ENCODE measurements at regions not wholly inside any gene's neighbourhood (a gene's known extent, or its start where the extent isn't known, plus 50 kb on each side); places are given as distances from the start of the nearest gene placed in this dataset.

GRCh38 chr10:88122145-88122544 is 258.7 kb downstream of the PTEN start:
- Histone ChIP-seq H3K9me2 (replicated peaks; ENCODE audit: insufficient read depth, low read length) (no peaks in the 10 kb centered on the region), H3K9me3 (ENCODE audit: low read length) (no peaks in the 10 kb centered on the region), H3K79me2 (ENCODE audit: low read length) (no peaks in the 10 kb centered on the region), H3K27me3 (ENCODE audit: low read length) (no peaks in the 10 kb centered on the region), H3K4me2 (ENCODE audit: low read depth, low read length, poor library complexity, severe bottlenecking) (peak overlapping the region; percentile 2), H3K36me3 (ENCODE audit: insufficient read depth, low read length) (no peaks in the 10 kb centered on the region; the same call in 1 of the 2 replicates), H3K9ac (ENCODE audit: low read length) (peak overlapping the region; percentile 38; the same call in 1 of the 2 replicates), H3K4me3 (ENCODE audit: low read length) (no peak overlapping the region), H2AFZ (ENCODE audit: low read length) (no peak overlapping the region), H4K20me1 (ENCODE audit: insufficient read depth, low read depth, low read length) (no peaks in the 10 kb centered on the region), H3K4me1 (ENCODE audit: low read length) (peaks cover 74% of the 10 kb centered on the region), H3K27ac (ENCODE audit: low read length) (peak overlapping the region; percentile 99)
- peak; percentile 52 for DNase-seq

DNA sequence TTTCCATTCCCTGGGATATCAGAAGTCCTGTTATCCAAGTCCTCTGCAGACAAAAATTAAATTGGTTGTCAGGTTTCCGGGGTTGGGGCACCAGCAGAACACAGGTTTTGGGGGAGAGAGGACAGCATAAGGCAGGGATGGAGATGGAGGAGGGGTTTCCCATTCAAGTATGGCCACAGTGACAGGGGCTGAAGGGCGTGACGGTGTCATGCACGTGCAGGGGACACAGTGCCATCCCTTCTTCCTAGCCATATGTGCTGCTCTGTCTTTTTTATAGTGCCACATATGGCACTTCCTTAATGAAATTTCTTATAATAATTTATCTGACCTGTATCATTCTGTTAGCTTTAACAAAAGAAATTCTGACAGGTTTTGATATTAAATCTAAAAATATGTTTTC is 259.2 kb downstream of the PTEN start:
- H3K9me3 ChIP-seq (ENCODE audit: low read length), result no peaks in the 10 kb centered on the region
- peak overlapping the region; percentile 2 for H3K4me2 ChIP-seq (ENCODE audit: low read depth, low read length, poor library complexity, severe bottlenecking)
- H2AFZ ChIP-seq (ENCODE audit: low read length), result no peak overlapping the region
- H3K9me2 ChIP-seq (replicated peaks; ENCODE audit: insufficient read depth, low read length), result no peaks in the 10 kb centered on the region
- H3K4me1 ChIP-seq (ENCODE audit: low read length), result peaks cover 69% of the 10 kb centered on the region
- no peaks in the 10 kb centered on the region for H3K79me2 ChIP-seq (ENCODE audit: low read length)
- H3K4me3 ChIP-seq (ENCODE audit: low read length), result no peak overlapping the region
- no peaks in the 10 kb centered on the region; the same call in 1 of the 2 replicates for H3K36me3 ChIP-seq (ENCODE audit: insufficient read depth, low read length)
- H4K20me1 ChIP-seq (ENCODE audit: insufficient read depth, low read depth, low read length), result no peaks in the 10 kb centered on the region
- peak; percentile 59 for DNase-seq
- peak overlapping the region; percentile 99 for H3K27ac ChIP-seq (ENCODE audit: low read length)
- H3K9ac ChIP-seq (ENCODE audit: low read length), result 0 out of 2 replicates have a peak overlapping the region, but pooled peaks have one; percentile 45
- no peaks in the 10 kb centered on the region for H3K27me3 ChIP-seq (ENCODE audit: low read length)

- Histone ChIP-seq H4K20me1 (ENCODE audit: insufficient read depth, low read depth, low read length) (no peaks in the 10 kb centered on the region), H3K27me3 (ENCODE audit: low read length) (no peaks in the 10 kb centered on the region), H3K79me2 (ENCODE audit: low read length) (no peaks in the 10 kb centered on the region), H3K9me2 (replicated peaks; ENCODE audit: insufficient read depth, low read length) (no peaks in the 10 kb centered on the region), H3K4me3 (ENCODE audit: low read length) (no peak overlapping the region), H3K27ac (ENCODE audit: low read length) (no peak overlapping the region), H3K4me2 (ENCODE audit: low read depth, low read length, poor library complexity, severe bottlenecking) (no peak overlapping the region), H3K36me3 (ENCODE audit: insufficient read depth, low read length) (no peaks in the 10 kb centered on the region; the same call in 1 of the 2 replicates), H2AFZ (ENCODE audit: low read length) (no peak overlapping the region), H3K9me3 (ENCODE audit: low read length) (no peaks in the 10 kb centered on the region), H3K4me1 (ENCODE audit: low read length) (peaks cover 37% of the 10 kb centered on the region), H3K9ac (ENCODE audit: low read length) (no peak overlapping the region)
- no peak for DNase-seq
Measured at GRCh38 chr10:88125766-88126165, 262.3 kb downstream of the PTEN start.

DNA sequence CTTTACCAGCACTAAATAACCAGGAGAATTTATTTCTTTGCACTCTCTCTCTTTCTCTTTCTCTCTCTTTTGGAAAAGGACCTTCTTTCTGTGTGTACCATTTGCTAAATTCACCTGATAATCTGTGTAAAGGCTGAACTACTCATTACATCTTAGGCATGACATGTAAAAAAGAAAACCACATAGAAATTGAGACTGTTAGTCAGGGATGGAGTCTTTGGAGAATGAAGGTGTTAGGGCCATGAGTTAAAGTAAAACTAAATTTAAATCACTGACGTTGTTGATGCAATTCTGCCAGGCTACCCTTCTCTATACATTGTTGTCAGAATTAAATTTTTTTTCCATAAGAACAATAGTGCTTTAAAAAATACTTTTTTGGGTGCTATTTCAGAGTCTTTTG is 263.3 kb downstream of the PTEN start:
- DNase-seq, result no peak
- Histone ChIP-seq H3K79me2 (ENCODE audit: low read length) (no peaks in the 10 kb centered on the region), H3K9me3 (ENCODE audit: low read length) (no peaks in the 10 kb centered on the region), H3K9ac (ENCODE audit: low read length) (no peak overlapping the region), H4K20me1 (ENCODE audit: insufficient read depth, low read depth, low read length) (no peaks in the 10 kb centered on the region), H3K4me2 (ENCODE audit: low read depth, low read length, poor library complexity, severe bottlenecking) (no peak overlapping the region), H3K27me3 (ENCODE audit: low read length) (no peaks in the 10 kb centered on the region), H3K4me1 (ENCODE audit: low read length) (peaks cover 28% of the 10 kb centered on the region), H3K36me3 (ENCODE audit: insufficient read depth, low read length) (no peaks in the 10 kb centered on the region; the same call in 1 of the 2 replicates), H3K9me2 (replicated peaks; ENCODE audit: insufficient read depth, low read length) (no peaks in the 10 kb centered on the region), H3K27ac (ENCODE audit: low read length) (no peak overlapping the region), H2AFZ (ENCODE audit: low read length) (no peak overlapping the region), H3K4me3 (ENCODE audit: low read length) (no peak overlapping the region)

DNA sequence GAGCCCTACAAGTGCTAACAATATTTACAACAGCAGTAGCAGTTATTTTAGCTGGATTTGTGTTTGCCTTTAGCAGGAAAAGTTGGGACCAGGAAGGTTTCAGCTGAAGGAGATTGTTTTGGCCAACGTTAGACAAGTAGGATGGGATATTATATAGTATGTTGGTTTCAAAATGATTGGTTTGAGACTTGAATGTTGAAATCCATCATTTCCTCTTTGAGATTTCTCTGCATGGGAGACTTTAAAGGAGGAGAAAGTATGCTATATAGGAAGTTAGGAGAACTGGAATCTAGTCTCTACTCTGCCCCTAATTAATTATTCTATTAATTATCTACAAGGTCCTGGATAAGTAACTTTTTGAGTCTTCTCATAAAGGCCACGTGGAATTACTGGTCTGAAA is 263.8 kb downstream of the PTEN start:
- Histone ChIP-seq H3K79me2 (ENCODE audit: low read length) (no peaks in the 10 kb centered on the region), H3K27ac (ENCODE audit: low read length) (no peak overlapping the region), H3K9me3 (ENCODE audit: low read length) (no peaks in the 10 kb centered on the region), H3K4me1 (ENCODE audit: low read length) (peaks cover 22% of the 10 kb centered on the region), H3K4me2 (ENCODE audit: low read depth, low read length, poor library complexity, severe bottlenecking) (no peak overlapping the region), H3K9ac (ENCODE audit: low read length) (no peak overlapping the region), H3K36me3 (ENCODE audit: insufficient read depth, low read length) (no peaks in the 10 kb centered on the region; the same call in 1 of the 2 replicates), H3K4me3 (ENCODE audit: low read length) (no peak overlapping the region), H3K9me2 (replicated peaks; ENCODE audit: insufficient read depth, low read length) (no peaks in the 10 kb centered on the region), H3K27me3 (ENCODE audit: low read length) (no peaks in the 10 kb centered on the region), H2AFZ (ENCODE audit: low read length) (no peak overlapping the region), H4K20me1 (ENCODE audit: insufficient read depth, low read depth, low read length) (no peaks in the 10 kb centered on the region)
- no peak for DNase-seq

DNA sequence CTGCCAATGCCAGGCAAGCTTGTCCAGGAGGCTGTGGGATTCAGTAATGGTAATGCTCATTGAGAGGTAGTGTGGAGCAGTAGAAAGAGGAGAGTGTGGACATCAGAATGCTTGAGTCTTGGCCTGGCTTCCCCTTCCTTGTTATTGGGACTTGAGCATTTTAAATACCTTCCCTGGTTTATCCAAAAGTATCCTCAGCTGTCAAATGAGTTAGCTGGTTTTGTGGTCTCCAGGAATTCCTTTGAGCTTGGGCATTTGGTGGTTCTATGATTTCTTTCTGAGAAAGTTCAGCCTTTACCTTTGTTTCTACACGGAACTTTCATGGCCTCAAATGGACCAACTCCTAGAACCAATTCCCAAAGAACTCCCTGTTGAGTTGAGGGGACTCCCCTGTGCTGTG is 264.3 kb downstream of the PTEN start:
- Histone ChIP-seq H3K27me3 (ENCODE audit: low read length) (no peaks in the 10 kb centered on the region), H2AFZ (ENCODE audit: low read length) (no peak overlapping the region), H3K79me2 (ENCODE audit: low read length) (no peaks in the 10 kb centered on the region), H3K9me3 (ENCODE audit: low read length) (no peaks in the 10 kb centered on the region), H3K9me2 (replicated peaks; ENCODE audit: insufficient read depth, low read length) (no peaks in the 10 kb centered on the region), H3K4me1 (ENCODE audit: low read length) (peaks cover 17% of the 10 kb centered on the region), H4K20me1 (ENCODE audit: insufficient read depth, low read depth, low read length) (no peaks in the 10 kb centered on the region), H3K4me3 (ENCODE audit: low read length) (no peak overlapping the region), H3K27ac (ENCODE audit: low read length) (no peak overlapping the region), H3K36me3 (ENCODE audit: insufficient read depth, low read length) (no peaks in the 10 kb centered on the region; the same call in 1 of the 2 replicates), H3K4me2 (ENCODE audit: low read depth, low read length, poor library complexity, severe bottlenecking) (no peak overlapping the region), H3K9ac (ENCODE audit: low read length) (no peak overlapping the region)
- no peak for DNase-seq

DNA sequence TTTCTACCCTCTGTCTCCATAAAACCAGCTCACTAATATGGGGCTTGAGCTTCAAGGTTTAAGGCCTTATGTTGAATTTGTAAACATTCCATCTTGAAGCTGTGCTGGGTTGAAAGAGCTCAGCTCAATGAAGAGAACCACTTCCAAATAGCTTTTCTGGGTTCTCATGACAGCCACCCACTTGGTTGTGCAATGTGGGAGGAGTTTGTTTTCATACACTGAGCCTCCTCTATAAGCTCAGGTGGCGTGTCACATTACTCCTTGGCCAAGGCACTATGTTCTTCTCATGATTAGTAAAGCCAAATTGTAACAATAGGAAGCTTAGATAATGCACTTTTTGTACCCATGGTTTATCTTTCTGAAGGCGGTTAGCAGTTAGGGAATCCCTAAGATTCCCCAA is 265.6 kb downstream of the PTEN start:
- no peak for DNase-seq
- Histone ChIP-seq H3K27me3 (ENCODE audit: low read length) (no peaks in the 10 kb centered on the region), H3K9me3 (ENCODE audit: low read length) (no peaks in the 10 kb centered on the region), H3K4me3 (ENCODE audit: low read length) (no peak overlapping the region), H3K27ac (ENCODE audit: low read length) (no peak overlapping the region), H3K79me2 (ENCODE audit: low read length) (no peaks in the 10 kb centered on the region), H3K36me3 (ENCODE audit: insufficient read depth, low read length) (no peaks in the 10 kb centered on the region), H3K9me2 (replicated peaks; ENCODE audit: insufficient read depth, low read length) (no peaks in the 10 kb centered on the region), H3K4me2 (ENCODE audit: low read depth, low read length, poor library complexity, severe bottlenecking) (no peak overlapping the region), H2AFZ (ENCODE audit: low read length) (no peak overlapping the region), H3K4me1 (ENCODE audit: low read length) (peaks cover 5% of the 10 kb centered on the region), H4K20me1 (ENCODE audit: insufficient read depth, low read depth, low read length) (no peaks in the 10 kb centered on the region), H3K9ac (ENCODE audit: low read length) (no peak overlapping the region)

- Histone ChIP-seq H3K27ac (ENCODE audit: low read length) (no peak overlapping the region), H3K36me3 (ENCODE audit: insufficient read depth, low read length) (no peaks in the 10 kb centered on the region), H4K20me1 (ENCODE audit: insufficient read depth, low read depth, low read length) (no peaks in the 10 kb centered on the region), H3K79me2 (ENCODE audit: low read length) (no peaks in the 10 kb centered on the region), H3K9me2 (replicated peaks; ENCODE audit: insufficient read depth, low read length) (no peaks in the 10 kb centered on the region), H3K9ac (ENCODE audit: low read length) (no peak overlapping the region), H3K4me3 (ENCODE audit: low read length) (no peak overlapping the region), H3K9me3 (ENCODE audit: low read length) (no peaks in the 10 kb centered on the region), H3K4me1 (ENCODE audit: low read length) (no peaks in the 10 kb centered on the region; the same call in 1 of the 2 replicates), H2AFZ (ENCODE audit: low read length) (no peak overlapping the region), H3K4me2 (ENCODE audit: low read depth, low read length, poor library complexity, severe bottlenecking) (no peak overlapping the region), H3K27me3 (ENCODE audit: low read length) (no peaks in the 10 kb centered on the region)
- DNase-seq, result no peak
Measured at GRCh38 chr10:88130912-88131311, 267.5 kb downstream of the PTEN start.
